Small intestine (tissue), 7 donors: ENCODE measurements at regions not wholly inside any gene's neighbourhood (a gene's known extent, or its start where the extent isn't known, plus 50 kb on each side); places are given as distances from the start of the nearest gene placed in this dataset.
A peak's percentile ranks its signal among the peaks of the same experiment; 100 is the strongest.

ENCODE experiments used
- DNase-seq, 2 donors: peaks; one replicate each; pipeline versions ENCODE4 v3.0.0 to v3.0.0-alpha.2; 2013
- FAIRE-seq: peaks from 2 replicates; lab custom pipeline; 2012; peaks lifted over from hg19 to GRCh38; lab: Jason Lieb, UNC
- H3K27ac ChIP-seq, 3 donors: one replicate each; pipeline ENCODE4 v1.5.1; 2013; ENCODE audit warnings: low read length in 2 of 3, mild to moderate bottlenecking in 2 of 3, control low read depth in 1 of 3, inconsistent platforms in 1 of 3, low read depth in 1 of 3, moderate library complexity in 1 of 3
- H3K27me3 ChIP-seq, 3 donors: one replicate each; pipeline ENCODE4 v1.6.1; 2013; ENCODE audit warnings: low read length in 3 of 3, inconsistent platforms in 1 of 3; ENCODE audit not compliant: control insufficient read depth in 3 of 3, insufficient read depth in 3 of 3
- H3K36me3 ChIP-seq, 3 donors: one replicate each; pipeline ENCODE4 v1.6.1; 2013; ENCODE audit warnings: low read length in 3 of 3, inconsistent platforms in 1 of 3, low read depth in 1 of 3, mild to moderate bottlenecking in 1 of 3, moderate library complexity in 1 of 3; ENCODE audit not compliant: control insufficient read depth in 3 of 3, insufficient read depth in 2 of 3
- H3K4me1 ChIP-seq, 3 donors: one replicate each; pipeline ENCODE4 v1.6.1; 2013; ENCODE audit warnings: low read length in 2 of 3, inconsistent platforms in 1 of 3, low read depth in 1 of 3, mild to moderate bottlenecking in 1 of 3, moderate library complexity in 1 of 3; ENCODE audit not compliant: control insufficient read depth in 3 of 3, insufficient read depth in 2 of 3
- H3K4me3 ChIP-seq, 3 donors: one replicate each; pipeline ENCODE4 v1.5.1; 2013; ENCODE audit warnings: low read length in 3 of 3, control low read depth in 1 of 3, inconsistent platforms in 1 of 3, low read depth in 1 of 3, mild to moderate bottlenecking in 1 of 3, moderate library complexity in 1 of 3
- H3K9me3 ChIP-seq, 2 donors: one replicate each; pipeline ENCODE4 v1.6.1; 2013; ENCODE audit warnings: low read depth in 1 of 2, low read length in 1 of 2; ENCODE audit not compliant: control insufficient read depth in 2 of 2, insufficient read depth in 1 of 2
- WGBS, 3 donors: extraction: QIAGEN DNeasy Blood & Tissue Kit; methylation state at CpG; one replicate each; pipeline ENCODE4 v1.1.7; 2013; 5-methylcytosine and 5-hydroxymethylcytosine counted together
- donor health status: healthy with polysubstance abuse.
- donor health status: control.
- donor health status: control.
- donor health status: Bipolar disorder and iron deficiency.
- donor health status: healthy.

GRCh38 chr5:65084795-65085515, 316.2 kb downstream of the CWC27 start:
- Histone ChIP-seq H3K27me3 (no peaks in the 10 kb centered on the region), H3K4me3 (no peak overlapping the region), H3K27ac (no peak overlapping the region), H3K9me3 (no peaks in the 10 kb centered on the region), H3K4me1 (no peaks in the 10 kb centered on the region), H3K36me3 (no peaks in the 10 kb centered on the region)
- WGBS, 3 donors = 92 to 98% (median 95%) methylated on average over 3 of the region's 3 CpGs
- FAIRE-seq (no peak), DNase-seq (no peak)

- Histone ChIP-seq H3K27me3 (no peaks in the 10 kb centered on the region), H3K4me1 (no peaks in the 10 kb centered on the region), H3K36me3 (no peaks in the 10 kb centered on the region), H3K27ac (no peak overlapping the region), H3K4me3 (no peak overlapping the region), H3K9me3 (no peaks in the 10 kb centered on the region)
- DNase-seq = no peak
- no peak for FAIRE-seq
- 96 to 100% (median 96%) methylated on average over 1 of the region's 1 CpG for WGBS, 3 donors
Observed at GRCh38 chr5:65085516-65085850, 316.8 kb downstream of the CWC27 start.

- H3K27me3 ChIP-seq = no peaks in the 10 kb centered on the region
- no peak for FAIRE-seq
- H3K9me3 ChIP-seq = no peaks in the 10 kb centered on the region
- no peaks in the 10 kb centered on the region for H3K4me1 ChIP-seq
- 77 to 83% (median 82%) methylated on average over 3 of the region's 3 CpGs for WGBS, 3 donors
- no peak overlapping the region for H3K4me3 ChIP-seq
- no peak overlapping the region for H3K27ac ChIP-seq
- DNase-seq = peak in 1 of 2 donors; percentile 7
- H3K36me3 ChIP-seq = no peaks in the 10 kb centered on the region
Observed at GRCh38 chr5:65086234-65086890, 317.6 kb downstream of the CWC27 start.

GRCh38 chr5:65087154-65087553, 318.4 kb downstream of the CWC27 start:
- no peaks in the 10 kb centered on the region for H3K9me3 ChIP-seq
- H3K4me3 ChIP-seq = no peak overlapping the region
- DNase-seq (no peak), FAIRE-seq (no peak)
- H3K27me3 ChIP-seq = no peaks in the 10 kb centered on the region
- no peaks in the 10 kb centered on the region for H3K36me3 ChIP-seq
- H3K4me1 ChIP-seq = no peaks in the 10 kb centered on the region
- H3K27ac ChIP-seq = no peak overlapping the region
- 52 to 67% (median 63%) methylated on average over 3 of the region's 3 CpGs for WGBS, 3 donors

- WGBS, 3 donors = 73 to 76% (median 75%) methylated on average over 5 of the region's 5 CpGs
Observed at GRCh38 chr5:65094279-65094678, 325.5 kb downstream of the CWC27 start.

GRCh38 chr5:65098393-65098792, 329.7 kb downstream of the CWC27 start:
- Histone ChIP-seq H3K27me3 (no peaks in the 10 kb centered on the region), H3K27ac (no peak overlapping the region), H3K4me3 (no peak overlapping the region), H3K36me3 (no peaks in the 10 kb centered on the region), H3K4me1 (peaks cover 0 to under 1% (median 0%) of the 10 kb centered on the region in 3 donors), H3K9me3 (no peaks in the 10 kb centered on the region)
- FAIRE-seq (no peak), DNase-seq (no peak)
- 81 to 84% (median 82%) methylated on average over 3 of the region's 3 CpGs for WGBS, 3 donors

More at GRCh38 chr5:65094279-65094678, 325.5 kb downstream of the CWC27 start:
- H3K9me3 ChIP-seq = no peaks in the 10 kb centered on the region
- no peak overlapping the region for H3K4me3 ChIP-seq
- DNase-seq (no peak), FAIRE-seq (no peak)
- H3K4me1 ChIP-seq = no peaks in the 10 kb centered on the region
- H3K27ac ChIP-seq = no peak overlapping the region
- no peaks in the 10 kb centered on the region for H3K27me3 ChIP-seq
- H3K36me3 ChIP-seq = no peaks in the 10 kb centered on the region
